NT2/D1 (cell line): ENCODE measurements at regions not wholly inside any gene's neighbourhood (a gene's known extent, or its start where the extent isn't known, plus 50 kb on each side); places are given as distances from the start of the nearest gene placed in this dataset.
"Not testable (repeated sequence)": the region's sequence is repeated elsewhere in the genome, so short reads cannot be mapped to it uniquely, and the experiment has no call there.

ENCODE experiments used
- SUZ12 ChIP-seq: IDR thresholded peaks from 2 replicates; pipeline ENCODE4 v1.6.1; 2011; ENCODE audit not compliant: insufficient read length, insufficient read depth; ENCODE audit errors: extremely low read depth
- YY1 ChIP-seq: IDR thresholded peaks from 2 replicates; pipeline ENCODE4 v1.6.1; 2011; ENCODE audit not compliant: insufficient read length, insufficient read depth
- ZNF274 ChIP-seq: IDR thresholded peaks from 2 replicates; pipeline ENCODE4 v1.6.1; 2011; ENCODE audit warnings: mild to moderate bottlenecking, low read depth, low read length

DNA sequence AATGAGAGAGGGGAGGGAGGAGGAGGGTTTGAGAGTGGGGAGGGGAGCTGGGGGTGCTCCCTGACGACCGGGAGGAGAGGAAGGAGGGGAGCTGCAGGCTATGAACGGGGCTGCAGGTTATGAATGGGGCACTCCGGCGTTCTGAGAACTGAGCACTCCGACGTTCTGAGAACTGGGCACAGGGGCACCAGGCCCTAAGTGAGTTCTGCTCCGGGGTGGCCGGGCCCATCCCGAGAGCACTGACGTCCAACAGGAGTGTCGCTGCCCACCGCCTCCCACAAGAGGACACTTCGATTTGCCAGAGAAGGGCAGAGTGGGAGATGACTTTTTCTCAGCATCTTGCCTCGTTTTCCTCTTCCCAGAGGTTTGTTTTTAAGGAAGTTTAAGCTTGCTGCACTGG, 204.5 kb upstream of the ZNF469 start:
- not testable (repeated sequence) for TF ChIP-seq YY1, ZNF274, SUZ12
